GM21576 (cell line): ENCODE measurements at regions not wholly inside any gene's neighbourhood (a gene's known extent, or its start where the extent isn't known, plus 50 kb on each side); places are given as distances from the start of the nearest gene placed in this dataset.
A peak's percentile ranks its signal among the peaks of the same experiment; 100 is the strongest.

Source experiments
- ATAC-seq: cut with Tn5 transposase; IDR thresholded peaks from one replicate; pipeline ENCODE4 v1.9.1; 2021; ENCODE audit warnings: mild to moderate bottlenecking, moderate library complexity; ENCODE audit not compliant: unreplicated experiment

GRCh38 chr18:5091741-5092140 lies 105.3 kb downstream of the AKAIN1 start:
- no peak for ATAC-seq

- ATAC-seq, result no peak
Observed at GRCh38 chr18:5075297-5075696, 121.8 kb downstream of the AKAIN1 start.

- peak; percentile 70 for ATAC-seq
Observed at GRCh38 chr18:5073026-5073944, 123.8 kb downstream of the AKAIN1 start.

GRCh38 chr18:5068851-5069250 lies 128.2 kb downstream of the AKAIN1 start:
- no peak for ATAC-seq

- no peak for ATAC-seq
Observed at GRCh38 chr18:5066380-5066977, 130.6 kb downstream of the AKAIN1 start.

- no peak for ATAC-seq
Observed at GRCh38 chr18:5065615-5066014, 131.4 kb downstream of the AKAIN1 start.

- no peak for ATAC-seq
Observed at GRCh38 chr18:5064841-5065370, 132.2 kb downstream of the AKAIN1 start.

- no peak for ATAC-seq
Observed at GRCh38 chr18:5061785-5062184, 135.3 kb downstream of the AKAIN1 start.

GRCh38 chr18:5060543-5060942 lies 136.5 kb downstream of the AKAIN1 start:
- ATAC-seq, result no peak

- ATAC-seq, result no peak
Observed at GRCh38 chr18:5059696-5060032, 137.4 kb downstream of the AKAIN1 start.

- no peak for ATAC-seq
Observed at GRCh38 chr18:5058768-5059695, 138.0 kb downstream of the AKAIN1 start.

GRCh38 chr18:5057386-5058348 lies 139.4 kb downstream of the AKAIN1 start:
- peak; percentile 68 for ATAC-seq

- ATAC-seq, result no peak
Observed at GRCh38 chr18:5052491-5052890, 144.6 kb downstream of the AKAIN1 start.

GRCh38 chr18:5051207-5051606 lies 145.8 kb downstream of the AKAIN1 start:
- ATAC-seq, result no peak

- ATAC-seq, result no peak
Observed at GRCh38 chr18:5049124-5049523, 147.9 kb downstream of the AKAIN1 start.

GRCh38 chr18:5040476-5040875 lies 156.6 kb downstream of the AKAIN1 start:
- ATAC-seq, result no peak

GRCh38 chr18:5036523-5036922 lies 160.5 kb downstream of the AKAIN1 start:
- no peak for ATAC-seq

GRCh38 chr18:5031216-5031615 lies 165.8 kb downstream of the AKAIN1 start:
- ATAC-seq, result no peak

GRCh38 chr18:5030636-5031035 lies 166.4 kb downstream of the AKAIN1 start:
- no peak for ATAC-seq

GRCh38 chr18:5029592-5029991 lies 167.5 kb downstream of the AKAIN1 start:
- ATAC-seq, result no peak
